AG04450 (cell line): ENCODE measurements at regions not wholly inside any gene's neighbourhood (a gene's known extent, or its start where the extent isn't known, plus 50 kb on each side); places are given as distances from the start of the nearest gene placed in this dataset.

Experiments
- CTCF ChIA-PET: fragments of 300-600, 350-600 bp; formaldehyde crosslinking; extraction: SDS; loops from one replicate; lab custom pipeline; 2022; ENCODE audit warnings: antibody characterized with exemption, inconsistent platforms; lab: Charles Lee
- POLR2A ChIA-PET: fragments of 350-600 bp; formaldehyde crosslinking; extraction: SDS; loops from one replicate; lab custom pipeline; 2021; ENCODE audit warnings: antibody characterized with exemption, inconsistent platforms; lab: Yijun Ruan, JAX
- DNase-seq: peaks from one replicate; pipeline ENCODE4 v3.0.0-alpha.2; 2011; ENCODE audit warnings: low read depth, low spot score
- H3K27ac ChIP-seq: one replicate; pipeline ENCODE4 v1.5.1; 2012; ENCODE audit warnings: low read depth, low read length, control low read depth
- H3K27me3 ChIP-seq: one replicate; pipeline ENCODE4 v1.6.0; 2012; ENCODE audit warnings: low read length; ENCODE audit not compliant: control insufficient read depth, insufficient read depth
- H3K4me3 ChIP-seq: 2 replicates; pipeline ENCODE4 v1.5.1; 2011; ENCODE audit warnings: mild to moderate bottlenecking, low read depth, low read length, control low read depth
- H3K9me3 ChIP-seq: 2 replicates; pipeline ENCODE4 v1.5.1; 2012; ENCODE audit warnings: low read length; ENCODE audit not compliant: control insufficient read depth, insufficient read depth
- TF ChIP-seq, protein P1 (sequence below): IDR thresholded peaks from 2 replicates; pipeline ENCODE4 v1.5.1; 2011; ENCODE audit warnings: low read depth, low read length, control low read depth, inconsistent platforms

DNA sequence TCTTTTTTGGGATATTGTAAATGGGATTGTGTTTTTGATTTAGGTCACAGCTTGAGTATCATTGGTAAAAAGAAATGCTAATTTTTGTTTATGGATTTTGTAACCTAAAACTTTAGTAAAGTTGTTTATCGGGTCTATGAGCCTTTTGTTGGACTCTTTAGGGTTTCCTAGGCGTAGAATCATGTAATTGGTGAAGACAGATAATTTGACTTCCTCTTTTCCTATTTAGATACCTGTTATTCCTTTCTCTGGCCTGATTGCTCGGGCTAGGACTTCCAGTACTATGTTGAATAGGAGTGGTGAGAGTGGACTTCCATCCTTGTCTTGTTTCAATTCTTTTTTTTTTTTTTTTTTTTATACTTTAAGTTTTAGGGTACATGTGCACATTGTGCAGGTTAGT is 149.0 kb downstream of the QPCT start:
- H3K4me3 ChIP-seq = no peak overlapping the region
- DNase-seq = no peak
- ChIA-PET CTCF (no interaction called here), POLR2A (no interaction called here)
- H3K9me3 ChIP-seq = no peaks in the 10 kb centered on the region
- TF ChIP-seq, protein P1, sequence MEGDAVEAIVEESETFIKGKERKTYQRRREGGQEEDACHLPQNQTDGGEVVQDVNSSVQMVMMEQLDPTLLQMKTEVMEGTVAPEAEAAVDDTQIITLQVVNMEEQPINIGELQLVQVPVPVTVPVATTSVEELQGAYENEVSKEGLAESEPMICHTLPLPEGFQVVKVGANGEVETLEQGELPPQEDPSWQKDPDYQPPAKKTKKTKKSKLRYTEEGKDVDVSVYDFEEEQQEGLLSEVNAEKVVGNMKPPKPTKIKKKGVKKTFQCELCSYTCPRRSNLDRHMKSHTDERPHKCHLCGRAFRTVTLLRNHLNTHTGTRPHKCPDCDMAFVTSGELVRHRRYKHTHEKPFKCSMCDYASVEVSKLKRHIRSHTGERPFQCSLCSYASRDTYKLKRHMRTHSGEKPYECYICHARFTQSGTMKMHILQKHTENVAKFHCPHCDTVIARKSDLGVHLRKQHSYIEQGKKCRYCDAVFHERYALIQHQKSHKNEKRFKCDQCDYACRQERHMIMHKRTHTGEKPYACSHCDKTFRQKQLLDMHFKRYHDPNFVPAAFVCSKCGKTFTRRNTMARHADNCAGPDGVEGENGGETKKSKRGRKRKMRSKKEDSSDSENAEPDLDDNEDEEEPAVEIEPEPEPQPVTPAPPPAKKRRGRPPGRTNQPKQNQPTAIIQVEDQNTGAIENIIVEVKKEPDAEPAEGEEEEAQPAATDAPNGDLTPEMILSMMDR = no peak
- no peak overlapping the region for H3K27ac ChIP-seq
- H3K27me3 ChIP-seq = no peaks in the 10 kb centered on the region

DNA sequence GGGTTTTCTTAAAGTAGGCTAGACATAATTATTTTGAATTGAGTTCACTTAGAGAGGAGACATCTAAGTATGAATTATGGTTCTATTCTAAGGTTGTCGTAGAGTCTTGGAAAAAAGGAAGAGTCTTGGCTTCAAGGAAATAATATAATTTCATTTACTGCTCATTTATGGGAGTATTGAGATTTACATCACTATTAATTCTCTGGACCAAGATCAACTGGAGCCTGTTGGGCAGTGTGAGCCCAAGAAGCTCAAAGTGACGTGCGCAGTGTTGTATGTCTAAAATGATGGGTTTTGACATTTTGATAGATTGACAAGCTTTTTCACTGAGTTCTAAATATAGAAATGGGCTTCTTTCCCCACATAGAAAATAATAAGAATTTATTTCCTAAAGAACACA is 154.7 kb downstream of the QPCT start:
- CTCF ChIA-PET = interaction anchor here (0.8 kb wide), 1 partner anchor 378 kb away, joined by 4 read pairs; no protein-coding TSS in a partner anchor
- POLR2A ChIA-PET = interaction anchor here (1.5 kb wide), 1 partner anchor 63 kb away, joined by 3 read pairs; no protein-coding TSS in a partner anchor
- Histone ChIP-seq H3K27ac (no peak overlapping the region), H3K9me3 (no peaks in the 10 kb centered on the region), H3K27me3 (no peaks in the 10 kb centered on the region), H3K4me3 (no peak overlapping the region)
- TF ChIP-seq, protein P1 = no peak
- DNase-seq = no peak

DNA sequence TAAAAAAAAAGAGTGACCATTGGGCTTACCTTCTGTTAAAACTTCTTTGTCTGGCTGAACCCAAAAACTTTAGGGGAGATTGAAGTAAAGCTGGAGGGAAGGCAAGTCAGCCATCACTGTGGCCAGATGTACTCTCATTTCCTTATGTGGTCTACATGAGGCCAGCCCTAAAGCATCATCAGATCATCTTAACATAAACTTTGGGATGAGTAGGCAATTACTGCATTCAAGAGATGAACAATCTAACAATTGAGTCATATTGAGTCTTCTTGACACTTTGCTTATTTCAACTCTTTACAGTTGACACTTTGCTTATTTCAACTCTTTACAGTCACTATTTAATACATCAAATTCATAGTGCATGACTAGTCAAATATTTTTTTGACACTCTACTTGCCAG is 155.6 kb downstream of the QPCT start:
- CTCF ChIA-PET = interaction anchor here (0.6 to 0.8 kb wide), 2 partner anchors 334 to 377 kb away, joined by 3 to 4 read pairs; no protein-coding TSS in a partner anchor
- peak; percentile 80 for DNase-seq
- POLR2A ChIA-PET = interaction anchor here (0.6 to 1.5 kb wide), 4 partner anchors 30 to 114 kb away, joined by 3 to 8 read pairs (median 4); no protein-coding TSS in a partner anchor

DNA sequence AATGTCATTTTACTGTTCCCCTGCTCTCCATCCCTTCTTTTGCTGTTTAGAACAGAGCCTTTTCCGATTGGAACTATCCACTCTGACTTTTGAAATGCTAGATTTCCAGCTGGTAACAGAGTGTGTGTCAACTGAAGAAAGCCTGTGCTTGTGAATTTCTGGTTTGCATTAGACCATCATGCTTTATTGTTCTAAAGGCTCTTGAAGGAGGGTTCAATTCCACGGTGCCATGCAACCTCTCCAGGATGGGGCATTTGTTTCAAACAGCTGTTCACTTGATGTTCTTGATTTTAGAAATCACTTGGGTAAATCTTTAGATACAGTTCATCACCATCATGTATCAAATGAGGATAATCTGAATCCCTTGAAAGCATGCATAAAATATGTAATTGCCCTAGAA is 156.7 kb downstream of the QPCT start:
- Histone ChIP-seq H3K27me3 (no peaks in the 10 kb centered on the region), H3K27ac (no peak overlapping the region), H3K9me3 (no peaks in the 10 kb centered on the region), H3K4me3 (no peak overlapping the region)
- DNase-seq = no peak
- ChIA-PET POLR2A (interaction anchor here (0.6 kb wide), 1 partner anchor 302 kb away, joined by 4 read pairs; no protein-coding TSS in a partner anchor), CTCF (interaction anchor here (0.8 kb wide), 2 partner anchors 105 to 376 kb away, joined by 5 read pairs; no protein-coding TSS in a partner anchor)
- TF ChIP-seq, protein P1 = no peak

More for the DNA sequence above, 155.6 kb downstream of the QPCT start:
- TF ChIP-seq, protein P1 = no peak
- no peaks in the 10 kb centered on the region for H3K9me3 ChIP-seq
- H3K4me3 ChIP-seq = no peak overlapping the region
- H3K27ac ChIP-seq = no peak overlapping the region
- no peaks in the 10 kb centered on the region for H3K27me3 ChIP-seq

DNA sequence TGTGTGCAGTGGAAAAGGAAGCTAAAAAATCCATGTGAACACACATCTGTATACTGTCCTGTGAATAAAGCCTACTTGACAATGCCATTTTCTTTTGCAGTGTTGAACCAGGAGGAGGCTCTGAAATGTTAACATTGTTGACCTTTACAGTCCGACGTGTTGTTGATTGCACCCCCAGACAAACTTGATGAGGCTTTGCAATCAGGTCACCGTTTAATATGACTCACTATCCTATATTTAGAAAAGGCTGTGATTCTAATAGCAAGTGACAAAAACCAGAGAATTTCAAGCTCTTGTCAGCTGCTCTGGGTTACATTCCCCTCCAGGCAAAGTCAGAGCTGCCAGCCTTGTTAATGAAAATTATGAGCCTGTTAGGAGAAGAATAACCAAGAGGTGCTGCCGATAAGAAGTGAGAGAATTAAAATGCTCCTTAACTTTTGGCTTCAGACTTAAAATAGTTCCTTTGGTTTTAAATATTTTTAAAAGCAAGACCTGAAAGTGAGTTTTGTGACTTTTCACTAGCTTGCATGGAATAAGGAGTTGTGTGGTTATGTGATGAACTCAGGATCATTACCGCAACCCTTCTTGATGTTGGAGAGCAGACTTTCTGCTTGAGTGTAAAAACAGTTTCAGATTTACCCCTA is 162.1 kb downstream of the QPCT start:
- H3K27ac ChIP-seq = no peak overlapping the region
- POLR2A ChIA-PET = interaction anchor here (0.5 to 1.3 kb wide), 3 partner anchors 29 to 47 kb away, joined by 3 to 6 read pairs (median 3); no protein-coding TSS in a partner anchor
- no peak overlapping the region for H3K4me3 ChIP-seq
- DNase-seq = peak; percentile 6
- CTCF ChIA-PET = interaction anchor here (0.9 to 1.4 kb wide), 2 partner anchors 326 to 371 kb away, joined by 3 to 4 read pairs; no protein-coding TSS in a partner anchor
- TF ChIP-seq, protein P1 = no peak
- H3K27me3 ChIP-seq = no peaks in the 10 kb centered on the region
- H3K9me3 ChIP-seq = no peaks in the 10 kb centered on the region
